ENCODE measurements at regions not wholly inside any gene's neighbourhood (a gene's known extent, or its start where the extent isn't known, plus 50 kb on each side); places are given as distances from the start of the nearest gene placed in this dataset.
"Not testable (repeated sequence)": the region's sequence is repeated elsewhere in the genome, so short reads cannot be mapped to it uniquely, and the experiment has no call there.

GRCh38 chr2:134002391-134002790 lies 251.5 kb upstream of the MGAT5 start:
- Mint-ChIP-seq H3K4me3 (no peak overlapping the region), H3K27ac (no peak overlapping the region), H3K36me3 (no peaks in the 10 kb centered on the region), H3K9me3 (no peaks in the 10 kb centered on the region), H3K4me1 (no peaks in the 10 kb centered on the region), H3K27me3 (peaks cover 14 to 23% of the 10 kb centered on the region in 2 donors)
- Histone ChIP-seq H3K9me3 (no peaks in the 10 kb centered on the region), H3K27ac (ENCODE audit: low read length) (no peak overlapping the region), H3K4me3 (ENCODE audit: control insufficient read depth in 1 of 2, extremely low read depth in 1 of 2, low read length in 1 of 2) (no peak overlapping the region), H3K36me3 (ENCODE audit: control insufficient read depth in 2 of 2, extremely low read depth in 1 of 2, insufficient read depth in 1 of 2, low read length in 1 of 2) (no peaks in the 10 kb centered on the region), H3K4me1 (ENCODE audit: control insufficient read depth in 1 of 2, extremely low read depth in 1 of 2, insufficient read depth in 2 of 2, low read length in 2 of 2) (no peaks in the 10 kb centered on the region), H3K27me3 (replicated peaks in 1 of 2; ENCODE audit: control insufficient read depth in 2 of 2, extremely low read depth in 1 of 2, insufficient read depth in 2 of 2, low read length in 1 of 2) (peaks cover 0 to 6% of the 10 kb centered on the region in 2 experiments)
- CTCF ChIA-PET = interaction anchor here in 1 of 2 donors (0.6 kb wide), 1 partner anchor 414 kb away, joined by 3 read pairs; no protein-coding TSS in a partner anchor
- WGBS (ENCODE audit: insufficient coverage) = 86% methylated on average over 1 of the region's 1 CpG
- DNase-seq = no peak
- POLR2A ChIA-PET = no interaction called here
- no peak for ATAC-seq (replicated peaks in 1 of 4)

GRCh38 chr2:134002921-134003320 lies 251.0 kb upstream of the MGAT5 start:
- no CpG with 5 or more reads among the region's 1 CpG for WGBS (ENCODE audit: insufficient coverage)
- Mint-ChIP-seq H3K36me3 (no peaks in the 10 kb centered on the region), H3K9me3 (no peaks in the 10 kb centered on the region), H3K27ac (no peak overlapping the region), H3K4me1 (no peaks in the 10 kb centered on the region), H3K4me3 (no peak overlapping the region), H3K27me3 (peaks cover 12 to 20% of the 10 kb centered on the region in 2 donors)
- Histone ChIP-seq H3K27ac (ENCODE audit: low read length) (no peak overlapping the region), H3K4me1 (ENCODE audit: control insufficient read depth in 1 of 2, extremely low read depth in 1 of 2, insufficient read depth in 2 of 2, low read length in 2 of 2) (no peaks in the 10 kb centered on the region), H3K4me3 (ENCODE audit: control insufficient read depth in 1 of 2, extremely low read depth in 1 of 2, low read length in 1 of 2) (no peak overlapping the region), H3K36me3 (ENCODE audit: control insufficient read depth in 2 of 2, extremely low read depth in 1 of 2, insufficient read depth in 1 of 2, low read length in 1 of 2) (no peaks in the 10 kb centered on the region), H3K9me3 (no peaks in the 10 kb centered on the region), H3K27me3 (replicated peaks in 1 of 2; ENCODE audit: control insufficient read depth in 2 of 2, extremely low read depth in 1 of 2, insufficient read depth in 2 of 2, low read length in 1 of 2) (peaks cover 0 to 6% of the 10 kb centered on the region in 2 experiments)
- no peak for DNase-seq
- ChIA-PET POLR2A (no interaction called here), CTCF (no interaction called here)
- ATAC-seq (replicated peaks in 1 of 4) = no peak

GRCh38 chr2:134004467-134004866 lies 249.4 kb upstream of the MGAT5 start:
- H3K36me3 Mint-ChIP-seq = no peaks in the 10 kb centered on the region
- H3K27ac ChIP-seq (ENCODE audit: low read length) = no peak overlapping the region
- no peaks in the 10 kb centered on the region for H3K4me1 ChIP-seq (ENCODE audit: control insufficient read depth in 1 of 2, extremely low read depth in 1 of 2, insufficient read depth in 2 of 2, low read length in 2 of 2)
- no peaks in the 10 kb centered on the region for H3K9me3 Mint-ChIP-seq
- peaks cover 11 to 16% of the 10 kb centered on the region in 2 donors for H3K27me3 Mint-ChIP-seq
- no peaks in the 10 kb centered on the region for H3K4me1 Mint-ChIP-seq
- DNase-seq = no peak
- no peaks in the 10 kb centered on the region for H3K9me3 ChIP-seq
- ChIA-PET CTCF (no interaction called here), POLR2A (no interaction called here)
- whole genome bisulfite sequencing (ENCODE audit: insufficient coverage) = no CpG with 5 or more reads among the region's 1 CpG
- no peaks in the 10 kb centered on the region for H3K36me3 ChIP-seq (ENCODE audit: control insufficient read depth in 2 of 2, extremely low read depth in 1 of 2, insufficient read depth in 1 of 2, low read length in 1 of 2)
- H3K27me3 ChIP-seq (replicated peaks in 1 of 2; ENCODE audit: control insufficient read depth in 2 of 2, extremely low read depth in 1 of 2, insufficient read depth in 2 of 2, low read length in 1 of 2) = peaks cover 0 to 4% of the 10 kb centered on the region in 2 experiments
- no peak overlapping the region for H3K4me3 ChIP-seq (ENCODE audit: control insufficient read depth in 1 of 2, extremely low read depth in 1 of 2, low read length in 1 of 2)
- H3K27ac Mint-ChIP-seq = no peak overlapping the region
- no peak for ATAC-seq (replicated peaks in 1 of 4)
- no peak overlapping the region for H3K4me3 Mint-ChIP-seq

- peaks cover 0 to 4% (median 0%) of the 10 kb centered on the region in 3 donors for H3K4me1 Mint-ChIP-seq
- H3K9me3 Mint-ChIP-seq = no peaks in the 10 kb centered on the region
- POLR2A ChIA-PET = no interaction called here
- Histone ChIP-seq H3K27me3 (replicated peaks in 1 of 2; ENCODE audit: control insufficient read depth in 2 of 2, extremely low read depth in 1 of 2, insufficient read depth in 2 of 2, low read length in 1 of 2) (peaks cover 0 to 2% of the 10 kb centered on the region in 2 experiments), H3K36me3 (ENCODE audit: control insufficient read depth in 2 of 2, extremely low read depth in 1 of 2, insufficient read depth in 1 of 2, low read length in 1 of 2) (no peaks in the 10 kb centered on the region), H3K27ac (ENCODE audit: low read length) (no peak overlapping the region), H3K9me3 (no peaks in the 10 kb centered on the region), H3K4me3 (ENCODE audit: control insufficient read depth in 1 of 2, extremely low read depth in 1 of 2, low read length in 1 of 2) (no peak overlapping the region), H3K4me1 (ENCODE audit: control insufficient read depth in 1 of 2, extremely low read depth in 1 of 2, insufficient read depth in 2 of 2, low read length in 2 of 2) (no peaks in the 10 kb centered on the region)
- peaks cover 5 to 10% of the 10 kb centered on the region in 2 donors for H3K27me3 Mint-ChIP-seq
- no peaks in the 10 kb centered on the region for H3K36me3 Mint-ChIP-seq
- CTCF ChIA-PET = interaction anchor here in 1 of 2 donors (0.7 kb wide), 1 partner anchor 402 kb away, joined by 3 read pairs; no protein-coding TSS in a partner anchor
- DNase-seq = no peak
- no peak overlapping the region for H3K27ac Mint-ChIP-seq
- H3K4me3 Mint-ChIP-seq = no peak overlapping the region
- WGBS (ENCODE audit: insufficient coverage) = no CpG with 5 or more reads among the region's 1 CpG
- ATAC-seq (replicated peaks in 1 of 4) = no peak
Observed at GRCh38 chr2:134008837-134009236, 245.0 kb upstream of the MGAT5 start.

- no peaks in the 10 kb centered on the region for H3K9me3 Mint-ChIP-seq
- POLR2A ChIA-PET = no interaction called here
- H3K27me3 Mint-ChIP-seq = peaks cover 3 to 10% of the 10 kb centered on the region in 2 donors
- peaks cover 0 to 2% of the 10 kb centered on the region in 2 experiments for H3K27me3 ChIP-seq (replicated peaks in 1 of 2; ENCODE audit: control insufficient read depth in 2 of 2, extremely low read depth in 1 of 2, insufficient read depth in 2 of 2, low read length in 1 of 2)
- H3K4me3 Mint-ChIP-seq = no peak overlapping the region
- H3K27ac ChIP-seq (ENCODE audit: low read length) = no peak overlapping the region
- no peaks in the 10 kb centered on the region for H3K4me1 ChIP-seq (ENCODE audit: control insufficient read depth in 1 of 2, extremely low read depth in 1 of 2, insufficient read depth in 2 of 2, low read length in 2 of 2)
- no peak overlapping the region for H3K27ac Mint-ChIP-seq
- H3K4me3 ChIP-seq (ENCODE audit: control insufficient read depth in 1 of 2, extremely low read depth in 1 of 2, low read length in 1 of 2) = no peak overlapping the region
- no peak for ATAC-seq (replicated peaks in 1 of 4)
- no peaks in the 10 kb centered on the region for H3K9me3 ChIP-seq
- no peaks in the 10 kb centered on the region for H3K36me3 ChIP-seq (ENCODE audit: control insufficient read depth in 2 of 2, extremely low read depth in 1 of 2, insufficient read depth in 1 of 2, low read length in 1 of 2)
- DNase-seq = no peak
- CTCF ChIA-PET = no interaction called here
- WGBS (ENCODE audit: insufficient coverage) = no CpG with 5 or more reads among the region's 8 CpGs
- H3K4me1 Mint-ChIP-seq = peaks cover 0 to 4% (median 0%) of the 10 kb centered on the region in 3 donors
- H3K36me3 Mint-ChIP-seq = no peaks in the 10 kb centered on the region
Observed at GRCh38 chr2:134009440-134009839, 244.4 kb upstream of the MGAT5 start.

GRCh38 chr2:134009906-134010305 lies 244.0 kb upstream of the MGAT5 start:
- H3K4me1 ChIP-seq (ENCODE audit: control insufficient read depth in 1 of 2, extremely low read depth in 1 of 2, insufficient read depth in 2 of 2, low read length in 2 of 2); H3K9me3 Mint-ChIP-seq; H3K36me3 Mint-ChIP-seq; DNase-seq; H3K4me1 Mint-ChIP-seq; CTCF ChIA-PET; H3K27ac Mint-ChIP-seq; H3K27me3 ChIP-seq (replicated peaks in 1 of 2; ENCODE audit: control insufficient read depth in 2 of 2, extremely low read depth in 1 of 2, insufficient read depth in 2 of 2, low read length in 1 of 2); ATAC-seq (replicated peaks in 1 of 4); H3K4me3 ChIP-seq (ENCODE audit: control insufficient read depth in 1 of 2, extremely low read depth in 1 of 2, low read length in 1 of 2); POLR2A ChIA-PET; H3K9me3 ChIP-seq; H3K36me3 ChIP-seq (ENCODE audit: control insufficient read depth in 2 of 2, extremely low read depth in 1 of 2, insufficient read depth in 1 of 2, low read length in 1 of 2); H3K27ac ChIP-seq (ENCODE audit: low read length); H3K4me3 Mint-ChIP-seq: not testable (repeated sequence)
- 40% methylated on average over 1 of the region's 17 CpGs for WGBS (ENCODE audit: insufficient coverage)
- H3K27me3 Mint-ChIP-seq = peaks cover 3 to 10% of the 10 kb centered on the region in 2 donors

Data from T-cell (primary cell).